HEK293 (cell line): ENCODE measurements at regions not wholly inside any gene's neighbourhood (a gene's known extent, or its start where the extent isn't known, plus 50 kb on each side); places are given as distances from the start of the nearest gene placed in this dataset.

ENCODE experiments used
- CTCF ChIA-PET: fragments of 350-600 bp; formaldehyde crosslinking; extraction: SDS; loops from one replicate; lab custom pipeline; 2021; ENCODE audit warnings: antibody characterized with exemption; lab: Yijun Ruan, JAX
- POLR2A ChIA-PET: fragments of 300-600 bp; formaldehyde crosslinking; extraction: SDS; loops from one replicate; lab custom pipeline; 2020; ENCODE audit warnings: antibody characterized with exemption, inconsistent platforms; lab: Yijun Ruan, JAX
- H3K27ac ChIP-seq: fragments of 200-500 bp; sonication (Bioruptor generic); 2 replicates; pipeline ENCODE4 v1.5.1; 2014; ENCODE audit warnings: low read depth, low read length, control low read depth, inconsistent platforms; ENCODE audit errors: extremely low read depth
- H3K36me3 ChIP-seq, 2 experiments: fragments of 200-500 bp in 1 of 2; sonication (Bioruptor generic) in 1 of 2; 1 replicate in 1 of 2; 2 replicates in 1 of 2; pipeline ENCODE4 v1.5.1; 2014 to 2017; ENCODE audit warnings: inconsistent platforms in 2 of 2, low read length in 2 of 2; ENCODE audit not compliant: control insufficient read depth in 2 of 2, insufficient read depth in 1 of 2
- H3K4me1 ChIP-seq: fragments of 200-500 bp; sonication (Bioruptor generic); 2 replicates; pipeline ENCODE4 v1.5.1; 2014; ENCODE audit warnings: mild to moderate bottlenecking, low read length, inconsistent platforms; ENCODE audit not compliant: control insufficient read depth, insufficient read depth
- H3K4me3 ChIP-seq: 2 replicates; pipeline ENCODE4 v1.5.1; 2011; ENCODE audit warnings: low read depth, mild to moderate bottlenecking, control low read depth, low read length, moderate library complexity
- H3K9me3 ChIP-seq: fragments of 200-500 bp; sonication (Bioruptor generic); 2 replicates; pipeline ENCODE4 v1.5.1; 2014; ENCODE audit warnings: low read depth, low read length, inconsistent platforms; ENCODE audit not compliant: control insufficient read depth, insufficient read depth
- BCL11A ChIP-seq: fragments of 450-650 bp; formaldehyde crosslinking; IDR thresholded peaks from 2 replicates; pipeline ENCODE4 v1.5.1; 2016; ENCODE audit warnings: low read depth, missing biosample characterization, missing genetic modification characterization
- BCL11B ChIP-seq: fragments of 450-650 bp; formaldehyde crosslinking; IDR thresholded peaks from 2 replicates; pipeline ENCODE4 v1.5.1; 2016; ENCODE audit warnings: low read depth, missing biosample characterization, missing genetic modification characterization
- CTCF ChIP-seq: fragments of 450-650 bp; formaldehyde crosslinking; IDR thresholded peaks from 2 replicates; pipeline ENCODE4 v1.5.1; 2016; ENCODE audit warnings: missing biosample characterization, missing genetic modification characterization
- FEZF1 ChIP-seq: fragments of 450-650 bp; formaldehyde crosslinking; IDR thresholded peaks from 2 replicates; pipeline ENCODE4 v1.5.1; 2016; ENCODE audit warnings: missing biosample characterization, missing genetic modification characterization
- IKZF3 ChIP-seq: fragments of 450-650 bp; IDR thresholded peaks from 2 replicates; pipeline ENCODE4 v1.5.0; 2018; ENCODE audit warnings: missing biosample characterization, mild to moderate bottlenecking, missing genetic modification characterization, moderate library complexity
- KLF1 ChIP-seq: fragments of 450-650 bp; formaldehyde crosslinking; IDR thresholded peaks from 2 replicates; pipeline ENCODE4 v1.5.1; 2016; ENCODE audit warnings: missing biosample characterization, missing genetic modification characterization
- KLF16 ChIP-seq: fragments of 450-650 bp; formaldehyde crosslinking; IDR thresholded peaks from 2 replicates; pipeline ENCODE4 v1.5.1; 2017; ENCODE audit warnings: missing biosample characterization, missing genetic modification characterization
- SALL2 ChIP-seq: fragments of 450-650 bp; formaldehyde crosslinking; IDR thresholded peaks from 2 replicates; pipeline ENCODE4 v1.5.0; 2017; ENCODE audit warnings: missing biosample characterization, mild to moderate bottlenecking, missing genetic modification characterization, borderline replicate concordance
- SP7 ChIP-seq: fragments of 450-650 bp; formaldehyde crosslinking; IDR thresholded peaks from 2 replicates; pipeline ENCODE4 v1.5.1; 2016; ENCODE audit warnings: missing biosample characterization, missing genetic modification characterization
- WT1 ChIP-seq: fragments of 450-650 bp; formaldehyde crosslinking; IDR thresholded peaks from 2 replicates; pipeline ENCODE4 v1.5.1; 2016; ENCODE audit warnings: missing biosample characterization, missing genetic modification characterization
- YY1 ChIP-seq: fragments of 450-650 bp; formaldehyde crosslinking; IDR thresholded peaks from 2 replicates; pipeline ENCODE4 v1.5.1; 2018; ENCODE audit warnings: missing biosample characterization, missing genetic modification characterization
- ZEB2 ChIP-seq: fragments of 450-650 bp; formaldehyde crosslinking; IDR thresholded peaks from 2 replicates; pipeline ENCODE4 v1.5.1; 2016; ENCODE audit warnings: missing biosample characterization, missing genetic modification characterization
- ZFP3 ChIP-seq: fragments of 450-650 bp; formaldehyde crosslinking; IDR thresholded peaks from 2 replicates; pipeline ENCODE4 v1.5.1; 2016; ENCODE audit warnings: low read depth, missing biosample characterization, missing genetic modification characterization
- ZNF132 ChIP-seq: fragments of 450-650 bp; formaldehyde crosslinking; IDR thresholded peaks from 2 replicates; pipeline ENCODE4 v1.5.1; 2017; ENCODE audit warnings: missing biosample characterization, missing genetic modification characterization, borderline replicate concordance
- ZNF146 ChIP-seq: fragments of 450-650 bp; formaldehyde crosslinking; IDR thresholded peaks from 2 replicates; pipeline ENCODE4 v1.5.1; 2016; ENCODE audit warnings: missing biosample characterization, missing genetic modification characterization
- ZNF157 ChIP-seq: fragments of 450-650 bp; formaldehyde crosslinking; IDR thresholded peaks from 2 replicates; pipeline ENCODE4 v1.5.1; 2016; ENCODE audit warnings: missing biosample characterization, missing genetic modification characterization
- ZNF169 ChIP-seq: fragments of 450-650 bp; formaldehyde crosslinking; IDR thresholded peaks from 2 replicates; pipeline ENCODE4 v1.5.1; 2016; ENCODE audit warnings: missing biosample characterization, missing genetic modification characterization
- ZNF202 ChIP-seq: fragments of 450-650 bp; formaldehyde crosslinking; IDR thresholded peaks from 2 replicates; pipeline ENCODE4 v1.5.1; 2016; ENCODE audit warnings: missing biosample characterization, missing genetic modification characterization, borderline replicate concordance
- ZNF221 ChIP-seq: fragments of 450-650 bp; formaldehyde crosslinking; IDR thresholded peaks from 2 replicates; pipeline ENCODE4 v1.5.1; 2017; ENCODE audit warnings: missing biosample characterization, missing genetic modification characterization, borderline replicate concordance
- ZNF354C ChIP-seq: fragments of 450-650 bp; formaldehyde crosslinking; IDR thresholded peaks from 2 replicates; pipeline ENCODE4 v1.5.1; 2016; ENCODE audit warnings: missing biosample characterization, missing genetic modification characterization, low read depth, borderline replicate concordance
- ZNF391 ChIP-seq: fragments of 450-650 bp; formaldehyde crosslinking; IDR thresholded peaks from 2 replicates; pipeline ENCODE4 v1.5.1; 2016; ENCODE audit warnings: low read depth, missing biosample characterization, missing genetic modification characterization, borderline replicate concordance
- ZNF426 ChIP-seq: fragments of 450-650 bp; formaldehyde crosslinking; IDR thresholded peaks from 2 replicates; pipeline ENCODE4 v1.5.1; 2017; ENCODE audit warnings: missing biosample characterization, missing genetic modification characterization, mild to moderate bottlenecking, inconsistent platforms, moderate library complexity
- ZNF433 ChIP-seq: fragments of 450-650 bp; formaldehyde crosslinking; IDR thresholded peaks from 2 replicates; pipeline ENCODE4 v1.5.1; 2016; ENCODE audit warnings: missing biosample characterization, missing genetic modification characterization, low read depth
- ZNF488 ChIP-seq: fragments of 450-650 bp; formaldehyde crosslinking; IDR thresholded peaks from 2 replicates; pipeline ENCODE4 v1.5.1; 2016; ENCODE audit warnings: missing biosample characterization, missing genetic modification characterization
- ZNF521 ChIP-seq: fragments of 450-650 bp; formaldehyde crosslinking; IDR thresholded peaks from 2 replicates; pipeline ENCODE4 v1.5.1; 2017; ENCODE audit warnings: missing biosample characterization, mild to moderate bottlenecking, missing genetic modification characterization
- ZNF555 ChIP-seq: fragments of 450-650 bp; formaldehyde crosslinking; conservative IDR thresholded peaks from 2 replicates; pipeline ENCODE4 v1.5.1; 2017; ENCODE audit warnings: missing biosample characterization, mild to moderate bottlenecking, missing genetic modification characterization, inconsistent platforms
- ZNF654 ChIP-seq: fragments of 450-650 bp; formaldehyde crosslinking; IDR thresholded peaks from 2 replicates; pipeline ENCODE4 v1.5.1; 2016; ENCODE audit warnings: low read depth, missing biosample characterization, missing genetic modification characterization
- ZNF658 ChIP-seq: fragments of 450-650 bp; formaldehyde crosslinking; IDR thresholded peaks from 2 replicates; pipeline ENCODE4; 2016; ENCODE audit warnings: missing biosample characterization, missing genetic modification characterization
- ZNF670 ChIP-seq: fragments of 450-650 bp; formaldehyde crosslinking; IDR thresholded peaks from 2 replicates; pipeline ENCODE4 v1.5.1; 2016; ENCODE audit warnings: missing biosample characterization, missing genetic modification characterization, low read depth
- ZNF776 ChIP-seq: fragments of 450-650 bp; formaldehyde crosslinking; IDR thresholded peaks from 2 replicates; pipeline ENCODE4 v1.5.0; 2017; ENCODE audit warnings: missing biosample characterization, missing genetic modification characterization, borderline replicate concordance
- ZNF785 ChIP-seq: fragments of 450-650 bp; formaldehyde crosslinking; IDR thresholded peaks from 2 replicates; pipeline ENCODE4 v1.5.1; 2016; ENCODE audit warnings: missing biosample characterization, missing genetic modification characterization
- ZSCAN4 ChIP-seq: fragments of 450-650 bp; formaldehyde crosslinking; IDR thresholded peaks from 2 replicates; pipeline ENCODE4 v1.5.1; 2017; ENCODE audit warnings: missing biosample characterization, missing genetic modification characterization
- TF ChIP-seq, protein P1 (sequence below): fragments of 450-650 bp; formaldehyde crosslinking; IDR thresholded peaks from 2 replicates; pipeline ENCODE4 v1.5.1; 2016; ENCODE audit warnings: missing biosample characterization, missing genetic modification characterization

GRCh38 chr15:94099574-94099960, 131.8 kb upstream of the MCTP2 start:
- TF ChIP-seq BCL11A (tag by site-specific recombination) (no peak), KLF1 (tag by site-specific recombination) (no peak), WT1 (tag by site-specific recombination) (no peak), ZNF785 (no peak), ZNF146 (tag by site-specific recombination) (no peak), ZNF426 (tag by site-specific recombination) (no peak), ZNF132 (tag by site-specific recombination) (no peak), ZNF654 (tag by site-specific recombination) (no peak), YY1 (tag by site-specific recombination) (no peak), ZNF157 (no peak), ZNF391 (tag by site-specific recombination) (no peak), SP7 (tag by site-specific recombination) (no peak), ZSCAN4 (no peak), ZNF488 (tag by site-specific recombination) (no peak), ZNF555 (tag by site-specific recombination) (no peak), ZNF521 (tag by site-specific recombination) (no peak), ZNF670 (tag by site-specific recombination) (no peak), ZEB2 (tag by site-specific recombination) (no peak), IKZF3 (no peak)
- TF ChIP-seq, protein P1, sequence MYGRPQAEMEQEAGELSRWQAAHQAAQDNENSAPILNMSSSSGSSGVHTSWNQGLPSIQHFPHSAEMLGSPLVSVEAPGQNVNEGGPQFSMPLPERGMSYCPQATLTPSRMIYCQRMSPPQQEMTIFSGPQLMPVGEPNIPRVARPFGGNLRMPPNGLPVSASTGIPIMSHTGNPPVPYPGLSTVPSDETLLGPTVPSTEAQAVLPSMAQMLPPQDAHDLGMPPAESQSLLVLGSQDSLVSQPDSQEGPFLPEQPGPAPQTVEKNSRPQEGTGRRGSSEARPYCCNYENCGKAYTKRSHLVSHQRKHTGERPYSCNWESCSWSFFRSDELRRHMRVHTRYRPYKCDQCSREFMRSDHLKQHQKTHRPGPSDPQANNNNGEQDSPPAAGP (tag by site-specific recombination): no peak
- Histone ChIP-seq H3K4me3 (no peak overlapping the region), H3K9me3 (no peaks in the 10 kb centered on the region), H3K36me3 (no peaks in the 10 kb centered on the region), H3K27ac (no peak overlapping the region), H3K4me1 (no peaks in the 10 kb centered on the region)
- ChIA-PET POLR2A (no interaction called here), CTCF (interaction anchor here (0.7 to 1.4 kb wide), 4 partner anchors 13 to 100 kb away, joined by 3 to 5 read pairs (median 3); no protein-coding TSS in a partner anchor)

GRCh38 chr15:94098921-94099573, 132.3 kb upstream of the MCTP2 start:
- Histone ChIP-seq H3K4me1 (no peaks in the 10 kb centered on the region), H3K4me3 (no peak overlapping the region), H3K27ac (no peak overlapping the region), H3K9me3 (no peaks in the 10 kb centered on the region), H3K36me3 (no peaks in the 10 kb centered on the region)
- ChIA-PET CTCF (interaction anchor here (0.7 to 1.4 kb wide), 4 partner anchors 12 to 100 kb away, joined by 3 to 5 read pairs (median 3); no protein-coding TSS in a partner anchor), POLR2A (no interaction called here)
- no peak for TF ChIP-seq FEZF1 (tag by site-specific recombination)
- no peak for TF ChIP-seq KLF16
- TF ChIP-seq CTCF: no peak
- TF ChIP-seq BCL11B (tag by site-specific recombination): no peak
- TF ChIP-seq ZNF354C (tag by site-specific recombination): no peak
- no peak for TF ChIP-seq YY1 (tag by site-specific recombination)
- no peak for TF ChIP-seq ZNF202
- no peak for TF ChIP-seq ZNF658 (tag by site-specific recombination)
- TF ChIP-seq ZNF221 (tag by site-specific recombination): no peak
- TF ChIP-seq ZFP3: no peak
- no peak for TF ChIP-seq ZNF433 (tag by site-specific recombination)
- TF ChIP-seq ZNF776 (tag by site-specific recombination): no peak
- no peak for TF ChIP-seq SALL2
- TF ChIP-seq ZNF169 (tag by site-specific recombination): no peak
